ENCODE measurements at regions not wholly inside any gene's neighbourhood (a gene's known extent, or its start where the extent isn't known, plus 50 kb on each side); places are given as distances from the start of the nearest gene placed in this dataset.

- TF ChIP-seq, protein P1, sequence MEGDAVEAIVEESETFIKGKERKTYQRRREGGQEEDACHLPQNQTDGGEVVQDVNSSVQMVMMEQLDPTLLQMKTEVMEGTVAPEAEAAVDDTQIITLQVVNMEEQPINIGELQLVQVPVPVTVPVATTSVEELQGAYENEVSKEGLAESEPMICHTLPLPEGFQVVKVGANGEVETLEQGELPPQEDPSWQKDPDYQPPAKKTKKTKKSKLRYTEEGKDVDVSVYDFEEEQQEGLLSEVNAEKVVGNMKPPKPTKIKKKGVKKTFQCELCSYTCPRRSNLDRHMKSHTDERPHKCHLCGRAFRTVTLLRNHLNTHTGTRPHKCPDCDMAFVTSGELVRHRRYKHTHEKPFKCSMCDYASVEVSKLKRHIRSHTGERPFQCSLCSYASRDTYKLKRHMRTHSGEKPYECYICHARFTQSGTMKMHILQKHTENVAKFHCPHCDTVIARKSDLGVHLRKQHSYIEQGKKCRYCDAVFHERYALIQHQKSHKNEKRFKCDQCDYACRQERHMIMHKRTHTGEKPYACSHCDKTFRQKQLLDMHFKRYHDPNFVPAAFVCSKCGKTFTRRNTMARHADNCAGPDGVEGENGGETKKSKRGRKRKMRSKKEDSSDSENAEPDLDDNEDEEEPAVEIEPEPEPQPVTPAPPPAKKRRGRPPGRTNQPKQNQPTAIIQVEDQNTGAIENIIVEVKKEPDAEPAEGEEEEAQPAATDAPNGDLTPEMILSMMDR (IDR thresholded peaks at IDR 0.05 in 8 of 11, conservative IDR thresholded peaks at IDR 0.05 in 3 of 11), result no peak
- TF ChIP-seq POLR2A (IDR thresholded peaks at IDR 0.05) (no peak), POLR2AphosphoS5 (IDR thresholded peaks at IDR 0.05) (no peak)
These were observed 558.8 kb upstream of the PIK3C3 start for GRCh38 chr18:41396211-41396610.
